Stimulated activated CD8-positive, alpha-beta memory T cell treated with anti-CD3 and anti-CD28 coated beads, Interleukin-4, amount 100 ng/mL, for 48 hours (primary cell): ENCODE measurements at regions not wholly inside any gene's neighbourhood (a gene's known extent, or its start where the extent isn't known, plus 50 kb on each side); places are given as distances from the start of the nearest gene placed in this dataset.
"Not testable (repeated sequence)": the region's sequence is repeated elsewhere in the genome, so short reads cannot be mapped to it uniquely, and the experiment has no call there.

ENCODE experiments used
- DNase-seq: peaks from one replicate; pipeline ENCODE4 v3.0.0-alpha.2; 2020

DNA sequence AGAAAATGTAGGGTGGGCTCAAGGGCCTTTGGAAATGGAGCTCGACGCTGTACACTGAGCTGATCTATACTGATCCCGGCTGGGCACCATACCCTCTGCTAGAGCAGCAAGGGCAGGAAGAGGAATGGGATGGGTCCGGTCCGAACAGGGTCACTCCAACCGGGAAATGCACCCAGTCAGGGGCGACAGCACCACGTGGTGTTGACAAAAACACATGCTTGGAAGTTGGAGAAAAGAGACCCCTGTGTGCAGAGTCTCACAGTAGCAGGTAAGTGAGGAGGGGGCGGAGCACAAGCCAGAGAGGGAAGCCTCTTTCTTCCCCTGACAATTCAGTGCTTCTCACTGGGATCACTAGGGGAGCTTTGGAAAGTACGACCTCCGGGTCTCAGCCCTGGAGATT lies 84.1 kb upstream of the ASB18 start:
- no peak for DNase-seq

DNA sequence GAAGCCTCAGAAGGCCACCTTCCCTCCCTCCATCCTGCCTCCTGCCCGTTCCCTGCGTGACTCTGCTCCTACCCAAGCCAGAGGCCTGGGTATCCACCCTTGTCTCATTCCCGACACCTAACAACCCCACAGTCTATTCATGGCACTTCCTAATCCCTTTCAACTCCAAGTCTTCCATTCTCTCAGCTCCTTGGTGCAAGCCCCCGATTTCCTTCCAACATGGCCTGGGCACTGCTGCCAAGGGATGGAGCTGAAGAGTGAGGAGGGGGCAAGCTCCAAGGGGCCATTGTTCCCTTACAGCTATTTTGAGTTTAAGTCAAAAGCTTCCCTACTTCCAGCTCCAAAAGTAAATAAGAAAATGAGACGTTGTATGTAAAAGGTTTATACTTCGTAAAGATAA lies 84.8 kb upstream of the ASB18 start:
- DNase-seq: no peak

DNA sequence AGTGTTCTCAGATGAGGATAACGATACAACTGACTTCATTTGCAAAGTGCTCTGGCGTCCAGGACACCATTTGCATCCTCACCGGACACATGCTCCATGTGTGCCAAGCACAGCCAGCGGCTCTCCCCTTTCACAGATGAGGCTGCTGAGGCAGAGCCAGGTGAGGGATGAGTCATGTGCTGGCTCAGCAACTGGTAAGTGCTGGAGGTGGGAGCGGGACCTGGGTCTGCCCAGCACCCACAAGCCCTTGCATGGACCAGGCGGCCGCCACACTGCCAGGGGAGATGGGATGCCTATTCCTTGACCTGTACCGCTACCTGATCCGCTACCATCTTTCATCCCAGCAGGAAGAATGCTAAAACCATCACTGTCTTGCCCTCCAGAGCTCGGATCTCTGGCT lies 86.2 kb upstream of the ASB18 start:
- DNase-seq: no peak

DNA sequence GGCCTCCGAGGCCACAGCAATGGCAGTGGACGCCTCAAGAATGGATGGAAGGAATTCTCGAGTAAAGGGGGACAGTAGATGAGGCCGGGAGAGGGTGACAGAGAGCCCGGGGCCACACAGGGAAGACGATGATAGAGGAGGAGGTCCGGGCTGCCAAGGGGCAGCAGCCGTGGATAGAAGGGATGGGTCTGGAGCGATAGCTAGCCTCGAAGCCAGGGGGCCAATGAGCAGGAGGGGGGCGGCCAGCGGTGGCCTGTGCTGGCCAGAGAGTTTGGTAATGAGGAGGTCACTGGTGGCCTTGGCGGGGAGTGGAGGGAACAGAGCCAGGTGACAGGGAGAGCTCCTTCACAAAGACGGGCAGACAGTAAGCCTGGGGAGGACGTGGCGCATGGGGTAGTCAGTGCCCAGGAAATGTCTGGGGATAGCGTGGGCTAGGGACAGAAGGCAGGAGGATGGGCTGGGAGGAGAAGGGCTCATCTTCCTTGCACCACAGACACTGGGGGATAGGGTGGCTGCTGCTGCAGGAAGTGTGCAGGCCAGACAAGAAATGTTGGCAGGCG lies 87.8 kb upstream of the ASB18 start:
- no peak for DNase-seq

DNA sequence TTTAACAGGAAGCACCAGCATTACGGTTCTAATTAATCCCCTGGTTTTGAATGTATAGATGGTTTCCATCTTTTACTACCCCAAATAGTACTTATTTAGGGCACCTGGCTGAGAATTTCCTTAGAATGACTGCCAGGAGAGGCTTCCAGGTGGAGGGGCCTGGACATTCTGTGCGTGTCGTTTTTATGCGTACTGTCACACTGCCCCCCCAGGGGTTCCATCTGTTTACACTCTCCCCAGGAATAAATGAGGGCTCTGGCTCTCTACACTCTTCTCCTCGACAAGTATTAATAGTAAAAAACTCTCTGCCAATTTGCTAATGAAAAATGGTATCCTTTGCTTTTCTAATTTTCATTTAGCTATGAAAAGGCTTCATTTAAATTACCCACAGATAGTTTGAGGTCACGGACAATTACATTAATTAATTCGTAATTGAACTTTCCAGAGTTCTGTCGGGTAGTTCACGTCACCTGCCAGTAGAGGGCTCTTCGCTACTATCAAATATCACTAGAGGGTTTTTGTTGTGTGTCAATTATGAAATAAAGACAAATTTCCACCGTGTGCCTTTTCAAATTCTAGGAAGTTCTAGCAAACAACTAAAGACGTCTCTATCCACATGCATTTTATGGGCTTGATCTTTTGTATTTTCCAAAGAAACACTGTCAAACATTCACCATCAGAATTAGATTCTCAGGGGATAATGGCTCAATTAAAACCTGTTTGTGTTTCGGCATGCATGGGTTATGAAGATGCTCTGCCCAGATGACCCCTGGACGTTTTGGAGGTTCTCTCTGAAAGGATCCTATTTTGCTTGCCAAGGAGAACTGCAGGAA lies 88.8 kb upstream of the ASB18 start:
- DNase-seq: peak; percentile 42

DNA sequence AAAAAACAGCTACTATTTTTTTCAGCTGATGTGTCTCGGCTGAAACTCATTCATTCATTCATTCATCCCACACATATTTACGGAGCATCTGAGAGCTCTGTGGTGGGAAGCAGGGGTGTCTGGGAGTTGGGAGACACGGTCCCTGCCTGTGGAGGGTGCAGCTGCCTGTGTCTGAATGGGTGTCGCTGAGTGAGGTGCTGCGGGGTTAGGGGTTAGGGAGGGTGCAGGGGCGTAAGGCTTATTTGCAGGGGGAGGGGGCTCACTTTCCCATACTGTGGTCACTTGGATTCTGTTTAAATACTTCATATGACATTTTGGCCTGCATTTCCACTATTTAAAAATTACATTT lies 89.4 kb upstream of the ASB18 start:
- DNase-seq: no peak

DNA sequence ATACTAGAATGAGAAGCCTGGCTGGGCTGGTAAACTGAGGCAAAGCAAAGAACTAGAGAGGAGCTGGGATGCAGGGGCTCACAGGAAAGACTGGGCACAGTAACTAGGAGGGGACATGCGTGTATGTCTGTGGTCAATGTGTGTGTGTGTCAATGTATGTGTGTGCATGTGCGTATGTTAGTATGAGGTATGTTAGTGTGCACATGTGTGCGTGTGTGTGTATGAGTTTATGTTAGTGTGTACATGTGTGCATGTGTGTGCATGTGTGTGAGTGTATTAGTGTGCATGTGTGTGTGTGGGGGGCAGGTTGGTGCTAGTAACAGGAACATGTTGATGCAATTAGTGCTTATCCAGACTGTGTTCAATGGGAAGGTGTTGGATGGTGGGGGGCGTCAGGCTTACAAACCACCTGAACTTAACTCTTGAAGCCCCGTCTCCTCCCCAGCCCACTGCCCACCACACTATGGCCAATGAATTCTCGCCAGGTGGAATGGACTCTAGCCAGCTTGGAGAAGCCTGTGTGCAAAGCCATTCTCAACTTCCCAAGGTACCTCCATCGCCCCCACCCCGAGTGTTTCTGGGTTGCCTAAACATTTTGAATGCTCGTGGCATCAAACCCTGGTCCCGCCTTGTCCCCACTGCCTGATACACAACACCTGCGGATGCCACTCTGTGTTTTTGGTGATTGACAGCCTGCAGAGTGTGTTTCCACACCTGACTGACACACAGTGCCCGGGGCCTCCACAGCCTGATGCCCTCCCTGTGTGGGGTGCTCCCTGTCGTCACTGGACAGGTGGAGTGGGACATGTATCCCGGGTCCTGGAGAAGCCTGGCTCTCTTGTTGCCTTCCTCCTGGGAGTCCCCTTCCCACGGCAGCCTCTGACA lies 90.1 kb upstream of the ASB18 start:
- no peak for DNase-seq

DNA sequence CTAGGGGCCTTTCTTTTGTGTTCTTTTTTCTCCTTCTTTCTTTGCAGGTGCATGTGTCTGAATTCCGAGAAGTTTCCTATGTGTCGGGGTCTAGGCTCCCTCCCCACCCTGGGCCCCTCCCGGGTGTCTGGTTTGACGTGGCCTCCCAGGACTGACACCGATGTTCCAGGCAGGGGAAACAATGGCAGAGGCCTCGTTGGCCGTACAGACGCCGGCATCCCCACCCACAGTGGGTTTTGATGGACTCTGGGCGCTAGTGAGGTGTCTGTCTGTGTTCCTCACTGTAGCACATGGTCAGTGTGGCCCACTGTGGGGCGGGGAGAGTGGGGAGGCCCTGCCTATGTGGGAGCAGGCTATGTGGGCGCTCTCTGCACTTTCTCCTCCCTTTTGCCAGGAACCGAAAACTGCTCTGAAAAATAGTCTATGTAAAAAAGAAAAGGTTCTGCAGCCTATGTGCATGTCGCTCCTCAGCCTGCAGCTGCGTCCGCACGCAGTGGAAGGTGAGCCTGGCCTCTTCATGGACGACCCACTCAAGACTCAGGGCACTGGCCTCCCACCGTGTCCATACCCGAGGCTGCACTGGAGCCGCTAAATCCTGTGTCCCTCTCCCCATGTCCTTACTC lies 90.9 kb upstream of the ASB18 start:
- DNase-seq: no peak

DNA sequence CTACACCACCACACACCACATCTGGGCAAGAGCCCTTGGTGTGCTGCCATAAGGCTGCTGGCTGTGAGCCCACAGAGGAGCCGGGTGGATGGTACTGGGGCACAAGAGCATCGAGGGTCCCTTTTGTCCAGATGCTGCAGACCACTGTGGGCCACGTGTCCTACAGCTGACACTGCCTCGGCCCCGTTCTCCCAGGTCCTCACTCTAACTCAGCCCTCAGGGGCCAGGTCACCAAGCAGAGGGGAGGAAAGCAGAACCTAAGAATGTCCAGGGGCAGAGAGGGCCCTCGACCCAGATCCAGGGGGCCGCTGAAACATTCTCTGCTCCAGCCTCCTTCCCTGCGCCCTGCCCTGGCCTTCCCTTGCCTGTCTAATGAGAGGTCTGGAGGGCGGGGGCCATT lies 91.7 kb upstream of the ASB18 start:
- no peak for DNase-seq

DNA sequence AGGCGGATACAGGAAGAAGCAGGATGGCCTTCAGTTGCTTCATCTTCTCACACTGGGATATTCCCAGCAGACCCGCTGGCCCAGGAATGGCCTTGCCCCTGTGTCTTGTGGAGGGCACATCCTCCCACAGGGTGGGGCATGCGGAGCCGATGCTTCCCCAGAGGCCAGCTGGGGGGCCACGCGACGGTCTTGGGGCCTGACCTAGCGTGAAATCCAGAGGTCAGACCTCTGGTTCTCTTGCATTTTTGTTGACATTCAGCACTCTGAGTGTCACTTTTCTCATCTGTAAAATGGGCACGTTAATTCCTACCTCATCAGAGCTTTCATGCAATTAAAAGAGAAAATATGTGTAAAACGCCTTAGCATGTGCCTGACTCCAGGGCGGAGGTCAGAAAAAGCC lies 92.1 kb upstream of the ASB18 start:
- DNase-seq: not testable (repeated sequence)

DNA sequence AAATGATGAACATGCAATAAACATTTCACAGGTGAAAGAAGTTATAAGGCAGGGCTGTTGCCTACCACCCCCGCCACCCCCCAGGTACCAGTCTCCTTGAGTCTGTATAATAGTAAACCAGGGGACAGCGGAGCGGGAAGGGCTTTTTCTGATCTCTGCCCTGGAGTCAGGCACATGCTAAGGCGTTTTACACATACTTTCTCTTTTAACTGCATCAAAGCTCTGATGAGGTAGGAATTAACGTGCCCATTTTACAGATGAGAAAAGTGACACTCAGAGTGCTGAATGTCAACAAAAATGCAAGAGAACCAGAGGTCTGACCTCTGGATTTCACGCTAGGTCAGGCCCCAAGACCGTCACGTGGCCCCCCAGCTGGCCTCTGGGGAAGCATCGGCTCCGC lies 94.3 kb upstream of the ASB18 start:
- DNase-seq: not testable (repeated sequence)

DNA sequence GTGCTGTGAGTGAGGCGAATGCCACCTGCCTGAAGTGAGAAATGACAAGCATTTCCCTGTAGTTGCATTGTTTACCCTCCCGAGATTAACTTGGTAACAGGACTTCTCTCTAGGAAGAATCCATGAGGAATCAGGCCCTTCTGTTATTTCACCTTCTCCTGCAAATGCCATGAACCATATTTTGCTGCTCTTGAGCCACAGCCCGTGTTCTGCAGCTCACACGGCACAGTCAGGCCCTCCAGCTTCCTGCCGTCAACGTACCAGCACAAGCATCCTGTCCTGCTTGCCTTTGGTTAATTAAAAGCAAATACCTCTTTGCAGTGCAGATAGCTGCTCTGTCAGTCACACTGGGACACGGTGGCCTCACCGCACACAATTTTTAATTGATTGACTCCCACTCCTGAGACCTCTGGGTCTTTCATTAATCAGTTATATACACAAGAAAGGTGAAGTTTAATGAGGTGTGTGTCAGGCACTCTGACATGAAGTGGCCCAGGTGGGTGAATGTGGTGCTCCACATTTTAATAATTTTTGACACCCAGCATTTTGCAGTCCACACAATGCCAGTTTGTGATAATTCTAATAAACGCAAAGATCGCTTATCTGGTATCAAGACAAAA lies 95.3 kb upstream of the ASB18 start:
- DNase-seq: no peak

DNA sequence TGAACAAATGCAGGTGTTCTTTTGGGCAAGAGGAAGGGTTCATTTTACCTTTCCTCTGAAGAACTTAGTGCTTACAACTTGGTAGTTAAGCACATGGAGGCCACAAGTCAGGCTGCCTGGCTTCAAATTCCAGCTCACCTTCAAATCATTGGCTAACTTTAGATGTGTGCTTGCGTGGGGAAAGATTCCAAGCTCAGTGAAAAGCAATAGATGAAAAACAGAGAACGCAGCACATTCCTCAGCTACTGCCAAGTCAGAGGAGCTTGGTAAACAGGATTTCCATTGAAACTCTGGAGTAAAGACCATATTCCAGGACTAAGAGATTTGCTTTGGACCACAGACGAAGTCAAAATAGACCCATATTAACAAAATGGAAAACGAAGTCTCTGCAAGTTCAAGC lies 96.3 kb upstream of the ASB18 start:
- no peak for DNase-seq

DNA sequence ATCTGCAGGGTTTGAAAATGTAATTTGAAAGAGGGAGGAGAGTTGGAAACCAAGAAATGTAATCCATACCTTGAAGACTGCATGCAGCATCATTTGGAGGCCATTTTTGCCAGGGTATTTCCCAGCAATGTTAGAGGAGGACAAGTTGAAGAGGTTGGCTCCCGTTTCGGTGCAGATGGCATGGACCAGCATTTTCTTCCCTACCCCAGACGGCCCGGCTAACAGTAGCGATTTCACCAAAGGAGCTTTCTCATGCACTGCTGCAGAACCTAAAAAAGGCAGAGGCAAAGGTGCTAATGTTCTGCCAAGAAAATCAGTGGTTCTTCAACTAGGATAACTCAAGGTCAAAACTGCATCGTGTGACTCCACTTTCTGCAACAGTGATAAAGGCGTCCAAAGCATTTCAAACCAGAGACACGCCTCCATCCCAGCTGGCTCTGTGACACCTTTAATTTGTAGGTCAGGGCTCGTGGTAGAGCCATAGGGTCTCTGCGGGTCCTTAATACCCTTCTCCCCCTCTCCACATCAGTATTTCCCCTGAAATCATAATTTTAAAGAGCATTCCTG lies 99.6 kb upstream of the ASB18 start:
- no peak for DNase-seq

DNA sequence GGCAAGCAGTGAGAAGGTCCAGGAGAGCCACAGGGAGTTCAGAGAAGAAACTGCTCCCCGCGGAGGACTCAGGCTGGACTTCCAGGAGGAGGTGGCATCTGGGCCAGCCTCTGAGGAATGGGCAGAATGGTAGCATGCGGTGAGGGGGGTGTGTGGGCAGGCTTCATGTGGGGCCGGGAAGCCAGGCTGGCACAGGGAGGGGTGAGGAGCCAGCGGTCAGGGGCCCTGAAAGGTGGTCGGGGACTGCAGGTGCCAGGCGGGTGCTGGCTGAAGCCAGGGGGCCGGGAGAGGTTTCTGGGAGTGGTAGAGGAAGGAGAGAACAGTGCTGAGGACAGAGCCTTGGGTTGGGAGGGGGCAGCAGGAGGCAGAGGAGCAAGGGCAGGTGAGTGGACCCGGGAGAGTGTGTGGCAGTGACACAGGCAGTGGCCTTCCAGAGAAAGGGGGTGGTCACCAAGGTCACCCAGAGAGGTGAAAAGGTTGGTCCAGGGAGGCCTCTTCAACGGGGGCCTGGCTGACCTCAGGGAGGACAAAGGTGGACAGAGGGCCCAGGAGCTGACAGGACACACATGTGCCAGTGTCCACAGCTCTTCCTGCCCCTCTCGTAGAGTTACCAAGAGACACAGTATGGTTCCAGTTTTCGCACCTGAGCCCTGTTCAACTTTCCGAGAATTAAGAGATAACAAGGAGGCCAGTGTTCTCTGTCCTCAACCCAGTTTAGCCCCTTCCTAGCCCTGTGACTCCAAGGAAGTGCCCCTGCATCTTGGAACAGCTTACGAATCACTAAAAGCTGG lies 101.2 kb upstream of the ASB18 start:
- DNase-seq: no peak

DNA sequence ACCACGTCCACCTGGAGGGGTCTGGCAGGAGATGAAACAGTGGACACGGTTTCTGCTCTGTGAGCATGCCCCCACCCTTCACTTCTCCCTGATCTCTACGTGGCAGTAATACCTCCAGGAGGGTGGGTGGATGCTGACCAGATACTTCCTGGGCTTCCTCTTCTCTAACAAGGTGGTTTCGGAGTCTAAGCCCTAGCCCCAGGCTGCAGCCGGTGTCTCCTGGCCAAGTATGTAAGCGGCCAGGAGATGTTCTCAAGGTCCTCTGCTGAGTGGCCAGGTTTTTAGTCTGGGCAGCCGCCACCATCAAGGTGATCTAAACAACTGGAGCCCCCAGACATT lies 101.8 kb upstream of the ASB18 start:
- DNase-seq: no peak

DNA sequence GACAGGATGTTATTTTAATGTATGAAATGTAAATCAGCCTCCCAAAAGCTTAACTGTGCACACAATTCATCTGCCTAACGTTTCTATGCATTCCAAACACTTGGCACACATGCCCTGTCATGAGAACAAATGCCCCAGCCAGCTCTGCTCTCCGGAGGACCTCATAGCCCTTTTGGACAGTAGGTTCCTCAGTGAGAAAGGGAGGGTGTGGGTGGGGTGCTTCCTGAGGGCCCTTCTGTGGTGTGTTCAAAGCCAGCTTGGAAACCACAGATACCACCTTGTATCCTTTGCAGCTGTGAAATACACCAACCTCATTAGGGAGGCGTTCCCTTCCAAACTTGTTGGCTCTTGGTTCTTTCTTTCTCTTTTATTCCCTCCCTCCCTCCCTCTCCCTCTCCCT lies 102.2 kb upstream of the ASB18 start:
- DNase-seq: peak; percentile 43

DNA sequence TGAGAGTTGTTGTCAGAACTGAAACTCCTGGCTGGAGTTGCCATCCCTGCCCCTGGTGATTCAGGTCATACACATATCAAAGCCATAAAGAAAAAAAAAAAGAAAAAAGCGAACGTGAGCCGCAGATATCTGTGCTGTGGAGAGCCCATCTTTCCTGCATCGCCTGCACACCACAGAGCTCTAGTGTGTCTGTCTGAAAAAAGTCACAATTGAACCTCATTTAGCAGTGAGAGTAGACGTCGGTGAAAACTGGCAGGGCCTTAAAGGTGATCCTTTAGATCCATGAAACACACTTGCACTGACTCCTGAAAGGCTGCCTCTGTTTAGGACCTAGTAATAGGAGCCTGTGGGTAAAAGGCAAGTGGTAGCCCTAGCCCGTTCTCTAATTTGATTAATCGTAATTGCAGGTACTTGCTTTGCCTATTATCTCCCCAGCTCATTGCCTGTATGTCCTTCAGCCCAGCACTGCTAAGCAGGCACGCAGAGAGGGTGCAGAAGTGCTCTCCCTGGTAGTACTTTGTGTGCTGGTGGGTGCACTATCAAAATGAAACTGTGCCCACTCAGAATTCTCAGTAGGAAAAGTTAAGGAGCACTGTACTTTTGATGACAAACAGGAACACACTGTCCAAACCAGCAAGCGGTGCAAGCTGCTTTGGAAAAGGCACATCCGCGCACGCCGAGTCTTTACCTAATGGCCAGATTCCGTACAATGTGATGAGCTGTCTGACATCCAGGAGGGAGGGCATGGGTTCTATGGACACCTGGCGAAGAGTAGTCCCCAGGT lies 103.5 kb upstream of the ASB18 start:
- no peak for DNase-seq

DNA sequence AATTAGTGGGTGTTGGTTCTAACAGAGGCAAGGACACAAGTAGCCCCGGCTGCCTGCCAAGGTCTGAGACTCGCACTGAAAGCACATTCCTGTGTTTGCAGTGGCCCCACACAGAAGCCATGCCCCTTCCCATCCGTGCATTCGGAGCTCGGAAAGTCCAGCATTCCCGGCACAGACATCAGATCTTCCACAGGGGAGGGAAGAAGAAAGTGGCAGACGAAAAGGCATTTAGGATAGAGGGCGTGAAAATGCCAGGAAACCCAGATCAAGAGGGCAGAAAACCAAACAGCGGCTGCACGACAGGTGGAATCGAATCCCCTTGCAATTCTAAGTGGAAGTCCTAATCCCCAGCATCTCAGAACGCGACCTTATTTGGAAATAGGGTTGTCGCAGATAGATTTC lies 105.5 kb upstream of the ASB18 start:
- DNase-seq: no peak

DNA sequence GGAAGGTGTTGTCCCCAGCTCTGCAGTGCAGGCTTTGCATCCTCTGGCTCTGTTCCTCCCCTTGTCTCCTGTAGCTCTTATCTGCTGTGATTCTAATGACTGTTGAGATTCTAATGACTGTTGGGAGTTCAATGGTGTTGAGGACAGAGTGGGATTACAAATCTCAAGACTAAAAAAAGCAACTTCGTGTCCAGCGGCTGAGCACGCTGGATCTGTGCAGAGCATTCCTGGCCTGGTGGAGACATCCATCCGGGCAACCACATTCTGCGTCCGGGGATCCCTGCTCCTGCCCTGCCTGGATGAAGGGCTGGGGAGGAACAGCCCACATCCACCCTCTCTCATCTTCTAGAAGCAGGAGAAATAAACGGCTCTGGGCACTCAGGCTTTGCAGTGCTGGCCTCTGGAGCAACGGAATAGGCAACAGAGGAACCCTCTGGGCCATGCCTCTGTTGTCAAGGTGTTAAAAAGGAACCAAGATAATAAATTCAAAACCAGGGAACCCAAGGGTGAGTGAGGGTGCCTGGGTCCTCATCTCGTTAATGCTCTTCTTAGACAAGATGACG lies 106.7 kb upstream of the ASB18 start:
- DNase-seq: no peak

DNA sequence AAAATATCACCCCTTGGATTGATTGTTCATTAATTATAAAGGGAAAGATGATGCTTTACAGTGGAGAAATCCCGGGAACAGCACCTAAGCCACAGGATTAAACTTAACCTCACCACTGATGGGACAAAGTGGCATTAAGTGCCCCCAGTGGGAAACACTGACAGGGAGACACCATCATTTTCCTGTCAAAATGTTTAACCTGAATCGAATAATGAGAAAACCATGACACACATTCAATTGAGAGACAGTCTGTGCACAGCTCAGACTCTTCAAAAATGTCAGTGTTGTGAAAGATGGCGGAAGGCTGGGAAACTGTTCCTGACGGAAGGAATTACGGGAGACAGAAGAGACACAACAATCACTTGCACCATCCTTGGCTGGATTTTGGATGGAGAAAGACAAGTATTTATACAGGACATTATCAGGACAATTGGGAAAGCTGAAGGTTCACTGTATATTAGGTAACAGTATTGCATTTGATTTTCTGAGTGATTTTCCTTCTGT lies 111.8 kb upstream of the ASB18 start:
- DNase-seq: no peak
